Left lung (tissue), 4 donors: ENCODE measurements at regions not wholly inside any gene's neighbourhood (a gene's known extent, or its start where the extent isn't known, plus 50 kb on each side); places are given as distances from the start of the nearest gene placed in this dataset.

Source experiments
- ATAC-seq: fragments of 200-7000 bp; cut with Tn5 transposase; one replicate; pipeline ENCODE4 v1.9.1; 2020; ENCODE audit warnings: moderate library complexity
- DNase-seq, 4 donors: peaks; one replicate each; pipeline ENCODE4 v3.0.0-alpha.2; 2013 to 2020
- H3K27ac ChIP-seq, 2 donors: fragments of 200-600 bp; sonication (generic) in 1 of 2; one replicate each; pipeline versions ENCODE4 v1.5.0 to v1.8.0; 2020 to 2021
- H3K27me3 ChIP-seq, 2 donors: fragments of 200-600 bp; sonication (generic) in 1 of 2; one replicate each; pipeline versions ENCODE4 v1.5.0 to v1.8.0; 2020 to 2021
- H3K36me3 ChIP-seq, 2 donors: fragments of 200-600 bp; sonication (generic) in 1 of 2; one replicate each; pipeline versions ENCODE4 v1.5.0 to v1.8.0; 2020 to 2021
- H3K4me1 ChIP-seq, 2 donors: fragments of 200-600 bp; one replicate each; pipeline ENCODE4 v1.8.0; 2021
- H3K4me3 ChIP-seq, 2 donors: fragments of 200-600 bp; sonication (generic) in 1 of 2; one replicate each; pipeline versions ENCODE4 v1.5.0 to v1.8.0; 2020 to 2021; ENCODE audit warnings: mild to moderate bottlenecking in 1 of 2
- H3K9me3 ChIP-seq, 2 donors: fragments of 200-600 bp; sonication (generic) in 1 of 2; one replicate each; pipeline versions ENCODE4 v1.5.0 to v1.8.0; 2020 to 2021
- CTCF ChIP-seq, 2 donors: fragments of 200-600 bp; sonication (generic) in 1 of 2; IDR thresholded peaks; one replicate each; pipeline versions ENCODE4 v1.5.0 to v1.8.0; 2021; ENCODE audit warnings: antibody characterized with exemption in 2 of 2
- intact Hi-C, 2 donors: fragments of 100-400 bp; cut with DNase I; formaldehyde crosslinking; loops; one replicate each; pipeline versions ENCODE4 v1.11.2 to v1.14.2; 2022
- donor health status: DM: no; HTN: yes; CAD: no.
- donor health status: DM: no; HTN: no; CAD: no.

- Histone ChIP-seq H3K27me3 (no peaks in the 10 kb centered on the region), H3K36me3 (no peaks in the 10 kb centered on the region), H3K9me3 (no peaks in the 10 kb centered on the region), H3K27ac (no peak overlapping the region), H3K4me3 (no peak overlapping the region), H3K4me1 (no peaks in the 10 kb centered on the region)
- ATAC-seq (no peak), DNase-seq (peak in 2 of 4 donors; percentile 14 to 41)
- no peak for TF ChIP-seq CTCF (IDR thresholded peaks at IDR 0.05)
- intact Hi-C loops, result no loop called here
Observed at GRCh38 chr4:12562476-12563140, 921.5 kb downstream of the RAB28 start.

DNA sequence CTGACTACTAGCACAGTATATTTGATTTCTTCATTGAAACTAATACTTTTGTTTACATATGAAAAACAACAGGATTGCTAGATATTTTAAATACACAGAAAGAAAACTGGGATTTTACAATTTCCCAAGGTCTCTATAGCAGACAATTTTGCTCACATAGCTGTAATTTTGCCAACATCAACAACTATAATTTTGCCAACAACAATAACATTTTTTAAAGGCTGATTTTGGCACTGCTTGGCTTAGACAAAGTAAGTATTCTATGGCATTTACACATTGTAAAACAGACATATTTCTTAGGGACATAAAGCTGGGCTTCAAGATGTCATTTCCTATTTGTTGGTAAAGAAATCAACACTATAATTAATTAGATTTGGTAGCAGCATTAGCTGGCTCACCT is 922.1 kb downstream of the RAB28 start:
- Histone ChIP-seq H3K36me3 (no peaks in the 10 kb centered on the region), H3K27me3 (no peaks in the 10 kb centered on the region), H3K4me1 (no peaks in the 10 kb centered on the region), H3K9me3 (no peaks in the 10 kb centered on the region), H3K27ac (no peak overlapping the region), H3K4me3 (no peak overlapping the region)
- ATAC-seq, result no peak
- intact Hi-C loops, result no loop called here
- no peak for TF ChIP-seq CTCF (IDR thresholded peaks at IDR 0.05)
- DNase-seq, result peak in 1 of 4 donors; percentile 10

GRCh38 chr4:12555011-12555410 is 929.1 kb downstream of the RAB28 start:
- Histone ChIP-seq H3K36me3 (no peaks in the 10 kb centered on the region), H3K4me3 (no peak overlapping the region), H3K27me3 (no peaks in the 10 kb centered on the region), H3K27ac (no peak overlapping the region), H3K9me3 (peaks cover 0 to 12% of the 10 kb centered on the region in 2 donors), H3K4me1 (no peaks in the 10 kb centered on the region)
- no peak for TF ChIP-seq CTCF (IDR thresholded peaks at IDR 0.05)
- peak in 1 of 4 donors; percentile 9 for DNase-seq
- intact Hi-C loops, result no loop called here
- ATAC-seq, result no peak

DNA sequence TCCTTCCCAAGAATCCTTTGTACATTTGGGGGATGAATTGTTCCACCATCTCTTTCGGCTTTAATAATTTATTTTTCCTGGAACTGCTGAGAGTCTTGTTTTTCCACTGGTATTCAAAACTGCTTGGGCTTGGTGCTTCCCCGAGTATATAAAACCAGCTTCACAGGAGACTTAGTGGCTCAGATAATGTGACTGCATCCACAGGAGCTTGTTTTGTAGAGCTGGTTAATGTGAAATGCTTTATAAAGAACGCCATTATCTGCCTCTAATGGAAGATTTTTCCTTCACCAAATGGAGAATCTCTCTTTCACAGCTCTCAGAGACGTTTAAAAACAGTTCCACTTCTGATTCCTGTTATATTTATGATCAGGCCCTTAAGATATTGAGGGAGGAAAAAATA is 935.5 kb downstream of the RAB28 start:
- peaks cover 0 to 12% of the 10 kb centered on the region in 2 donors for H3K9me3 ChIP-seq
- no peak for TF ChIP-seq CTCF (IDR thresholded peaks at IDR 0.05)
- no peaks in the 10 kb centered on the region for H3K27me3 ChIP-seq
- H3K27ac ChIP-seq, result no peak overlapping the region
- no peaks in the 10 kb centered on the region for H3K36me3 ChIP-seq
- no peaks in the 10 kb centered on the region for H3K4me1 ChIP-seq
- no peak for DNase-seq
- no peak for ATAC-seq
- intact Hi-C loops, result no loop called here
- H3K4me3 ChIP-seq, result no peak overlapping the region

DNA sequence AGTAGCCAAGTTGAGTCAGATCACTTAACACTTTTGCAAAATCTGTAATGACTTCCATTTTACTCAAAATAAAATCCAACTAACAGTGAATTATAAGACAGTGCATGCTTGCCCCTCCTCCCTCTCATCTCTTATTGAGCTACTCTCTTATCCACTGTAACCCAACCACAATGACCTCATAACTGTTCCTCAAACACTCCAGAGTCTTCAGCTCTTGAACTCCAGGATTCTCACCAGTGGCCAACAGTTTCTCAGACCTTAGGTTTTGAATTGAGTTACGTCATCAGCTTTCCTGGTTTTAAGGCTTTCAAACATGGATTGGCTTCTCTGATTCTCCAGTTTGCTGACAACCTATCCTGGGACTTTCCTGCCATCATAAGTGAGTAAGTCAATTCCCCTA is 938.3 kb downstream of the RAB28 start:
- Histone ChIP-seq H3K4me3 (no peak overlapping the region), H3K36me3 (no peaks in the 10 kb centered on the region), H3K9me3 (peaks cover 0 to 4% of the 10 kb centered on the region in 2 donors), H3K27me3 (no peaks in the 10 kb centered on the region), H3K4me1 (no peaks in the 10 kb centered on the region), H3K27ac (no peak overlapping the region)
- DNase-seq, result no peak
- no peak for ATAC-seq
- intact Hi-C loops, result no loop called here
- no peak for TF ChIP-seq CTCF (IDR thresholded peaks at IDR 0.05)
